HG03039 (cell line): ENCODE measurements at regions not wholly inside any gene's neighbourhood (a gene's known extent, or its start where the extent isn't known, plus 50 kb on each side); places are given as distances from the start of the nearest gene placed in this dataset.
"Not testable (repeated sequence)": the region's sequence is repeated elsewhere in the genome, so short reads cannot be mapped to it uniquely, and the experiment has no call there.

Experiments
- ATAC-seq: cut with Tn5 transposase; IDR thresholded peaks from one replicate; pipeline ENCODE4 v1.9.1; 2021; ENCODE audit warnings: mild to moderate bottlenecking, moderate library complexity; ENCODE audit not compliant: unreplicated experiment

DNA sequence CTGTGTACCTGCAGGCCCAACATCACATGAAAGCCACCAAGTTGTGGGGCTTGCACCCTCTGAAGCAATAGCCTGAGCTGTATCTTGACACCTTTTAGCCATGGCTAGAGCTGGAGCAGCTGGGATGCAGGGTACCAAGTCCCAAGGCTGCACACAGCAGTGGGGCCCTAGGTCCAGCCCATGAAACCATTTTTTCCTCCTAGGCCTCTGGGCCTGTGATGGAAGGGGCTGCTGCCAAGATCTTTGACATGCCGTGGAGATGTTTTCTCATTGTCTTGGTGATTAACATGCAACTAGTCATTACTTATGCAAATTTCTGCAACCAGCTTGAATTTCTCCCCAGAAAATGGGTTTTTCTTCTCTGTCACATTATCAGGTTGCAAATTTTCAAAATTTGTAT, 387.2 kb upstream of the RIOK2 start:
- ATAC-seq, result no peak

GRCh38 chr5:97575322-97575721, 392.3 kb upstream of the RIOK2 start:
- no peak for ATAC-seq

DNA sequence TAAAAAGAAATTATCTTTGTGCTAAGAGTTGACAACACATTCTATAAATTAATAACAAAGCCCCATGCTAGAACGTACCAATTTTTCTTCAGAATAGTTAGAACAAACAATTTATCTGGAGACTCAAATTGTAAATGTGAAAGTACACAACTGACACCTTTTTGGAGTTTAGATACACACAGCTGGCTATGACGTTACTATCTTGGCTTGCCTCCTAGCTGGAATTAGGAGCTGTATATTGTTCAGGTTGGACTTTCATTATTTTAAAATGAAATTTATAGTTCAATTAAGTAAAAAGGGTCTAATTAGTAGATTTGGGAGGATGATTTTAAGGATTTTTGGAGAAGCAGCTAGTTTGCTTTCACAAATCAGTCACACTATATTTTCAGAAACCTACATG, 393.9 kb upstream of the RIOK2 start:
- ATAC-seq, result no peak

DNA sequence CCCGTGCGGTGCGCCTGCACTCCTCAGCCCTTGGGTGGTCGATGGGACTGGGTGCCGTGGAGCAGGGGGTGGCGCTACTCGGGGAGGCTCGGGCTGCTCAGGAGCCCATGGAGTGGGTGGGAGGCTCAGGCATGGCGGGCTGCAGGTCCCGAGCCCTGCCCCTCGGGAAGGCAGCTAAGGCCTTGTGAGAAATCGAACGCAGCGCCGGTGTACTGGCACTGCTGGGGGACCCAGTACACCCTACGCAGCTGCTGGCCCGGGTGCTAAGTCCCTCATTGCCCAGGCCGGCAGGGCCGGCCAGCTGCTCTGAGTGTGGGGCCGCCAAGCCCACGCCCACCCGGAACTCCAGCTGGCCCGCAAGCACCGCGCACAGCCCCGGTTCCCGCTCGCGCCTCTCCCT, 396.9 kb upstream of the RIOK2 start:
- not testable (repeated sequence) for ATAC-seq

- ATAC-seq, result no peak
These were observed 397.7 kb upstream of the RIOK2 start for GRCh38 chr5:97580746-97581145.

DNA sequence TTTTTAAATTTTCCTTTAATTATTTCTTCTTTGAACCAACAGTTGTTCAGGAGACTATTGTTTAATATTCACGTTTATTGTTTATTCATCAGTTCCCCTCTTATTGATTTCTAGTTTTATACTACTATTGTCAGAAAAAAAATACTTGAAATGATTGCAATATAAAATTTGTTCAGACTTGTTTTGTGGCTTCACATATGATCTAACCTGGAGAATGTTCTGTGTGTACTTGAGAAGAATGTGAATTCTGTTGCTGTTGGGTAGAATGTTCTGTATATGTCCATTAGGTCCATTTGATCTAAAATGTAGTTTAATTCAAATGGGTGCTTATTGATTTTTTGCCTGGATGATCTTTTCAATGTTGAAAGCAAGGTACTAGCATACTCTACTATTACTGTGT, 408.7 kb upstream of the RIOK2 start:
- ATAC-seq, result no peak

DNA sequence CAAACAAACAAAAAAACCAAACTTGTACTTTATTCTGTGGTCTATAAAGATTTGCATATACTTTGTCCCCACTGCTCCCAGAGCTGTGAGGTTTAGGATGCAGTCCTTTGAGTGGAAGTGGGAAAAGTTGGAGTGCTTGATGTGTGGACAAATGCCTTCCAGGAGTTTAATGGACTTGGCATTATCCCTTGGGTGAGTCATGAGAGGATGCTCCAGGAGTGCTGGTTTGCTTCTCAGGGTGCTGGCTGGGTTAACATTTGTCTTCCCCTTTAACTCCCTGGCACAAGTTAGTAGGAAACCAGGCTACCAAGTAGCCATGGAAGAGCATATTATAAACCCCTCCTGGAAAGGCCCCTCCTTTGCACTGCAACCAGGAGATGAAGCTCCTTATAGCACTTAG, 417.4 kb upstream of the RIOK2 start:
- ATAC-seq, result no peak

DNA sequence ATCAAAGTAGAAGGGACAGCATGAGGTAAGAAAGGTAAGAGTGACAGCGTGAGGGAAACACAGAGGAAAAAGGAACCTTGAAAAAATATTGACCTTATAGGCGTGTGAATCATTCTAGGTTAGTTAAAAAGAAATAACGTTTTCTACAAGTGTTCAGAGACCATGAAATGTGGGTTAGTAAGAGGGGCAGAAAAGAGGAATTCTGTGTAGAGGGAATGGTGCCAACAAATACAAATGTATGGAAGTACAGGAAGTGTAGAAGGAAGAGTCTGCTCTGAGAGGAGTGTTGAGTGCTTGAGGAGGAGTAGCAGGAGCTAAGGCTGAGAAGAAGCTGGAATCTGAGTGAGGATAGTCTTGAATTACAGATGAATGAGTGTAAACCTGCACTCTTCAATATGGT, 418.6 kb upstream of the RIOK2 start:
- ATAC-seq, result no peak

DNA sequence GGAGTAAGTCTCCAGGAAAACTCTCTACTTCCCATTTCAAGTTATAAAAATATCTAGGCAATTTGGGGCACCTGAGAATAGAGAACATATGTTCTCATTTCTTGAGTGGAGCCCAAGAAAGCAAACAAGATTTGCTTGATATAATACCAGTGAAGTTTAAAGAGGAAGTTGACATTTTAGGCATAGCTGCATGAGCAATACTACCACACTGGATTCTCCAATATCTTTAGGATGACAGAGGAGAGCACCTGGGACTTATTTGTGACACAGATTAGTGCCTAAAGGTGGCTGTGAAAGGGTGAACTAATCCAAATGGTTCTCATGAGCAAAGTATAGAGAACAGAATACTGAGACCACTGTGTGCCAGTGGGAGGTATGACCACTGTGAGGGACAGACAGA, 423.5 kb upstream of the RIOK2 start:
- no peak for ATAC-seq

GRCh38 chr5:97608501-97608900, 425.5 kb upstream of the RIOK2 start:
- ATAC-seq, result no peak

- no peak for ATAC-seq
These were observed 435.7 kb upstream of the RIOK2 start for GRCh38 chr5:97618721-97619120.

DNA sequence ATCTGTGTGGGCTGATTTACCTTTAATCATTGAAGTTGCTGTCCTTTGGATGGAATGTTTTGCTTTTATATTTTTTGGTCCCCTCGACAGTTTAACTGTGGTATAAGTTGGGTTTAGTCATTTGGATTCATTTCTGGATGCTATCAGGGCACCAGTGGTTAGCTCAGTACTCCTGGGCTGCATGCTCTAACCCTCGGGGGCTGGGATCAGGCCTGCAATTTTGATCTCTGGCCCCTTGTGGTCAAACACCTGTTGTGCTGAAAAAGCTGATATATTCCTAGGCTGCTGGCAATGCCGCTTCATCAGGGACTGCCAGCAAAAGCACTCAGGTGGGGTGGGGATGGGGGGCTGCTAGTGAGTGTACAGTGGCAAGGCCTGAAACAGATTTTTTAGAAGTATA, 440.4 kb upstream of the RIOK2 start:
- ATAC-seq, result no peak

DNA sequence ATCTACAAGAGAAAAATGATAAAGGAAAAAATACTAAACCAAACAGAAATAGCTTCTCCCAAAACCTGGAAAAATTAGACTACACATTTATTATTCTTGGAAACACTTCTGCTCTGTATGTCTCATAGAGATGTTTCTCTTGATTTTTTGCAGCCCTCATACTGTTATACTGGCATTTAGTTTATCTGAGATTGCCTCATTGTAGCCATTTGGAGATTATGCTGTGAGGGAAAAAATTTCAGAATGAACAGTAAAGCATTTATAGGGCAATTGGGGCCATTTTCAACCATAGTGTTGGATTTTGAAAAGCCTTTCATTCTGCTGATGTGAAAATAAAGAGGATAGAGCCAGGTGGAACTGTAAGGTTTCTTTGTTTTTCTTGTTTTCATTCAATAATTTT, 441.8 kb upstream of the RIOK2 start:
- ATAC-seq, result no peak

GRCh38 chr5:97627272-97627671, 444.2 kb upstream of the RIOK2 start:
- ATAC-seq, result no peak

DNA sequence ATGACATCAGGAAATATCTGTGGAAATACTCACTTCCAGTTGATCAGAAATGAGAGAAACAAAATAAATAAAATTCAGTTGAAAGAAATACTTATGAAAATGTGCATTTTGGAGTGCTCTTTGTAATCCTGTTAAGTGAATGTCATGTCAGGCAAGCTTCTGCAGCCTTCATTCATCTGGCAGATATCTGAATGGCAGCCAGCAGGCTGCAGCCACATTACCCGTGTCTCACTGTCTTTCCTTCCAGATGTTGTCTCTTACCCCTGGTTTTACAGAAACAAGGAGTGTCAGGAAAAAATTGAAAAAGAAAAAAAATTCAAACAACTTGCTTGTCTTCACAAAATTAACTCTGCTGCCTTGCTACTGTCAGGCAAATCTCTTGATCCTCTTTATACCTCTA, 445.0 kb upstream of the RIOK2 start:
- no peak for ATAC-seq

DNA sequence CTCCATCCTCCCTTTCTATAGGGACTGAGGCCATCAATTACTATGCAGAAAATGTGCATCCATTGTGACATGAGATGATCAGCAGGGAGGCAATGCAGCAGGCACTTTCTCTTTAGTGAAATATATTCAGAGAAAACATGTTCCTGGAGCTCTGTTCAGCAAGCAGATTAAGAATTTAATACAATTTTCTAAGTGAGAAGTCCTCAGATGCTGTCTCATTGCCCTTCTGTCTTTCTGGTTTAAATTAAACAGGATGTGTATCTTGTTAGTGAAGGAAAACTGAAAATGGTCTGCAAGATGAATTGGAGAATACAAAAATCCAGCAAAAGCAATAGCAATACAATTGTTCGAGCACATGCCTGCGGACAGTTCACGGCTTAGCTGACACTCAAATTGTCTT, 445.8 kb upstream of the RIOK2 start:
- ATAC-seq, result no peak

GRCh38 chr5:97629276-97629675, 446.2 kb upstream of the RIOK2 start:
- no peak for ATAC-seq

DNA sequence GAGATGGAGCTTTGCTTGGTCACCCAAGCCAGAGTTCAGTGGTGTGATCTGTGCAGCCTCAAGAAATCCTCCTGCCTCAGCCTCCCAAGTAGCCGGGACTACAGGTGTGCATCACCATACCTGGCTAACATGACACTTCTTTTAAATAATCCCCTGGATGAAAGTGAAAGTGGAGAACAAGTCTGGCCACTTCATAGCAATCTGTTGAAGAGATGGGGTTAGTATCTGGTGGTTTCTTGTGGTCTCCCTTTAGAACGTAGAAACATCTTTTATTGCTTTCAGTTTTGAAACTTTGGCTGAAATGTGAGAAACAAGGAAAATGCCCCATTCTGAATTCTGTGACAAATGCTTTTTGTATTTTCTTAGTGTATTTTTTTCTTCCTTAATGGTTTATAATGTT, 452.5 kb upstream of the RIOK2 start:
- no peak for ATAC-seq

- ATAC-seq, result no peak
These were observed 453.7 kb upstream of the RIOK2 start for GRCh38 chr5:97636766-97637165.

GRCh38 chr5:97641081-97641480, 458.0 kb upstream of the RIOK2 start:
- ATAC-seq, result no peak

DNA sequence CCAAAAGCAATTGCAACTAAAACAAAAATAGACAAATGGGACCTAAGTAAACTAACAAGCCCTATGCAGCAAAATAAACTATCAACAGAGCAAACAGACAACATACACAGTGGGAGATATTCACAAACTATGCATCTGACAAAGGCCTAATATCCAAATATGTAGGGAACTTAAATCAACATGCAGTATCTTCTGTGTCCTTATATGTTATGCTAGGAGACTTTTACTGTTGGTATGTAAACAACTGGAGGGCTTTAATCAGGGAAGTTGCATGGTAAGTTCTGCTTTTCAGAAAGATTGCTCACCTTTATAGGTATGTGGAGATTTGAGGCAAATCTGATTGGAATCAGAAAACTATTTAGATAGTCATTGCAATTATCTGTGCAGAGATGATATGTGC, 461.2 kb upstream of the RIOK2 start:
- no peak for ATAC-seq

- no peak for ATAC-seq
These were observed 461.8 kb upstream of the RIOK2 start for GRCh38 chr5:97644896-97645295.

DNA sequence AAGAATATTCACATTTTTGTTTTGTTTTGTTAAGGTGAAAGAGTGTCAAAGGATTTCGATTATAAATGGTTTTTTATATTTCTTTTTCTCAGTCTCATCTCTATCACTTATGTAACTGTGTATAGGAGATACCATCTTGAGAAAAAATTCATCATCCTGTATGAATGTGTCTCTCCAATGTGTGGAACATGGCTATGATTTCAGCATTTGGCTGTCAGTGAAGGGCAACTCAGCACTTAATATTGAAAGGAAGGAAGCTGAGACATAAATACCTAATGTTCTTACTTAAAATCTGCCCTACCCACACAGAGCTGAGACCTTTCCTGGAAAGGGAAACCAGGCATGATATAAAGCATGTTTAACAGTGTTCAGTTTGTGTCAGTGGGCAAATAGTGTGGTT, 474.2 kb upstream of the RIOK2 start:
- no peak for ATAC-seq
